HG02943 (cell line): ENCODE measurements at regions not wholly inside any gene's neighbourhood (a gene's known extent, or its start where the extent isn't known, plus 50 kb on each side); places are given as distances from the start of the nearest gene placed in this dataset.

Source experiments
- ATAC-seq: cut with Tn5 transposase; IDR thresholded peaks from one replicate; pipeline ENCODE4 v1.9.1; 2021; ENCODE audit warnings: mild to moderate bottlenecking, low read depth, moderate library complexity; ENCODE audit not compliant: unreplicated experiment

DNA sequence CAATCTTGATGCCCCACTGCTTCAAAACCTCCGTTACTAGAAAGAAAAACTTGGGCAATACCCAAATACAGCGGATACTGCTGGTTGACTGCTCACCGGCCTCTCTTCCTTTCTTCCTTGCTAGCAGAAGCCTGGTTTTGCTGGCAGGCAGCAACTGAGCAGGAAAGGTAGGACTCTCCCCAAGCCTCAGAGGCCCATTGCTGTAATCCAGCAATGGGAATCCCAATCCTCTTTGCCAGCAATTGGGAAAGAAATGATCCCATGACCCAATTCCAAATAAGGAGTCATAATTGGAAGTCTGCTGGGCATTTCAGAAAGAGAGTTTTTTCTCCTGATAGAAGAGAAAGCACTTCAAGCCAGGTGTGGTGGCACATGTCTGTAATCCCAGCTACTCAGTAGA is 394.5 kb downstream of the BCOR start:
- ATAC-seq = no peak

GRCh38 chrX:39704590-39704989 is 393.2 kb downstream of the BCOR start:
- ATAC-seq = no peak

- ATAC-seq = no peak
Observed at GRCh38 chrX:39705290-39705689, 392.5 kb downstream of the BCOR start.

DNA sequence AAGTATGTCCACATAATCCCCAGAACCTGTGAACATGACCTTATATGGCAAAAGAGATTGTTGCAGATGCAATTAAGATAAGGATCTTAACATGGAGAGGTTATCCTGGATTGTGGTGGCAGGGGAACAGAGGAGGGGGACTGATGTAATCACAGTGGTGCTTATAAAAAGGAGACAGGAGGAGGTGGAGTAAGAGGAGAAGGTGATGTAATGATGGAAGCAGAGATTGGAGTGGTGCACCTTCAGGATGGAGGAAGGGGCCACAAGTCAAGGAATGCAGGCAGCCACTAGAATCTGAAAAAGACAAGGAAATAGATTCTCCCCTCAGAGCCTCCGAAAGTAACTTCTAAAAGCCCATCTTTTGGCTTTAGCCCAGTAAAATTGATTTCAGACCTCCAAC is 388.4 kb downstream of the BCOR start:
- ATAC-seq = no peak

DNA sequence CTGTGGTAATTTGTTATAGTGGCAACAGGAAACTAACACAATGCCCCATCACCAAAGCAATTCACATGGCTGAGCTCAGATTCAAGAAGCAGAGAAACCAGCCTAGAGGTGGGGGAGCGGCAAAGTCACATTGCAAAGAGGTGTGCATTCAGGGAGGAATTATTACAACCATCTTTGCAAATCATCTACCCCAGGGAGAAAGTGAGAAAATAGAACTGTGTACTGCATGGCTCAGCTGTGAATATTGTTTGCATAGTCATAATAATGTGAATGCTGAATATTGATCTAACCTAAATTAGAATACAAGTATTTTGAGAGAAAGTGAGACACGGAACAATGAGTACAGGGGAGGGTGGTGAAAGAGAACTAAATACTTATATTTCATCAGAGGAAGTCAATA is 387.9 kb downstream of the BCOR start:
- no peak for ATAC-seq

GRCh38 chrX:39710776-39711175 is 387.0 kb downstream of the BCOR start:
- ATAC-seq = no peak

GRCh38 chrX:39714471-39714870 is 383.3 kb downstream of the BCOR start:
- ATAC-seq = no peak

DNA sequence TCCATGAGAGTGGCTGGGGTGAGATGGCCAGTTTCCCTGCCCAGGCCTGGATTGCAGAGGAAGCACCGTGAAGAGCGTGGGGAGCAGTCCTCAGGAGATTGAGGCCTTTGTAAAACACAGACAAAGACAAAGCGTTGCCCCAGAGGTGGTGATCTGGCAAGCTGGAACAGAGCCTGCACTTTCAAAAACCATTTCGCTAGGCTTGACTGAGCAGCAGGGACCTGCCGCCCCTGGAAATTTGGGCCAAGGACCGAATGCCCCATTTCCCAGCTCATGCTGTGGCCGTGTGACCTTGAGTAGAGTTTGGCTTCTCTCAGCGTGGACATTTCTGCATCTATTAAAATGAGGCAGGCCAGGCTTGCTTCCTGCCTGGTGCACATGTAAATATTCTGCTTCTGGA is 381.4 kb downstream of the BCOR start:
- no peak for ATAC-seq

- no peak for ATAC-seq
Observed at GRCh38 chrX:39716802-39717540, 380.8 kb downstream of the BCOR start.

DNA sequence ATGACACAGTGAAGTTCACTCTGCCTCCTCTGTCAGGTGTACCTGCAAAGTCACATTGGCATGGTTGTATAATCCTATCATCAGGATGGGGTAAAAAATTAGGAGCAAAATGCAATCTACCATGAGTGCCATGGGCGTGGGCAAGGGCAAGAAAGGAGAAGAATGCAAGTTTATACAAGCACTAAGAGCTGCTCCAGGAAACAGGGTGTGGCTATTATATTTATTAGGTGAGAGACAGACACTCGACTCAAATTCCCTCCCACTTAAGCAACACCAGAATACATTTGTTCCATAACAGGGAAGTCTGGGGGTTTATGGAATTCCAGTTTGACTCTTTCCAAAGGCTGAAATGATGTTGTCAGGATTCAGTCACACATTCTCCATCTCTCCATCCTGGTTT is 378.8 kb downstream of the BCOR start:
- ATAC-seq = no peak

GRCh38 chrX:39720945-39721344 is 376.8 kb downstream of the BCOR start:
- ATAC-seq = no peak

DNA sequence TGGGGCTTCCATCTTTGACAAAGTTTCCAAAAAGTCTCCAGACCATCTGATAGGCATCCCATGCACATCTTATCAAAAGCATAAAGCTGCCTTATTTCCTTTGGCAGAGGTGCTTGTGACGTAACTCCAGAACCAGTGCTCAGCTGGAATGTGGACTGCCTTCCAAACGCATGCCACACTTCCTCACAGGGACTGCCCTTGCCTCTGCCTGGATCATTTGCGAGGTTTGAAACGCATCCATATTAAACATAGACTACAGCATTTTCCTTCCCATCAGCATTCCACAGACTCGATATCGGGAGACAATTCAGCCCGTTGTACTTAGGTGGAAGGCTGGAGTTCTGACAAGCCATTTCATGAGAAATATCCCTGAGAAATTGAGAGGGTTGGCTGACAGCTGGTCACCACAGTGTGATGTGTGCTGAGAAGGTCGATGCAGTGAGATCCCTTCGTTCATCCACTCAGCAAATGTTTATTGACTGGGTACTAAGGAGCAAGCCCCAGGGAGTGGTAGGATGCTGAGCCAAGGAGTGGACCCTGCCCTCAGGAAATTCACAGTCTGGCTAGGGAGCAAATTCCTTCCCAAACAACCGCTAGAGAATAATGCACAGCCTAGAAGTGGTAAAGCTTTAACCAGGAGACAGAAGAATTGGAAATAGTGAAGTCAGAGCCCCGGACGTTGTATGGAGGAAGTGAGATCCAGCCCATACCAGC is 376.0 kb downstream of the BCOR start:
- ATAC-seq = no peak

DNA sequence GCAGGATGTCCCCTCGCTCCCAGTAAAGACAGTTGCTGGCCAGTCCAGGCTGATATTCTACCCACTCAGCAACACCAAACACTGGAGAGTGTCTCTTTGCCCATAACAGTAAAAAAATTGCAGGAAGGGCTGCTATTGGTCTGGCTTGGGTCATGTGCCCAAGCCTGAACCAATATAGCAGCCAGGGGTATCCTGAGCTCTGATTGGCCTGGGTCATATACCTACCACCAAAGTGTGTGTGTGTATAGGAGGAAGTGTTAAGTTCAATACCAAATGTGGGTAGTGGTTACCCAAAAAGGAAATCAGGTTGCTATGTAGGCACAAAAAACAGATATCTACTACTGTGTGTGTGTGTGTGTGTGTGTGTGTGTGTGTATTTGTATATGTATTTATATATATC is 373.2 kb downstream of the BCOR start:
- ATAC-seq = no peak

GRCh38 chrX:39725114-39725513 is 372.6 kb downstream of the BCOR start:
- no peak for ATAC-seq

- no peak for ATAC-seq
Observed at GRCh38 chrX:39725928-39726619, 371.7 kb downstream of the BCOR start.

- no peak for ATAC-seq
Observed at GRCh38 chrX:39726771-39727170, 371.0 kb downstream of the BCOR start.

- no peak for ATAC-seq
Observed at GRCh38 chrX:39728025-39728424, 369.7 kb downstream of the BCOR start.

DNA sequence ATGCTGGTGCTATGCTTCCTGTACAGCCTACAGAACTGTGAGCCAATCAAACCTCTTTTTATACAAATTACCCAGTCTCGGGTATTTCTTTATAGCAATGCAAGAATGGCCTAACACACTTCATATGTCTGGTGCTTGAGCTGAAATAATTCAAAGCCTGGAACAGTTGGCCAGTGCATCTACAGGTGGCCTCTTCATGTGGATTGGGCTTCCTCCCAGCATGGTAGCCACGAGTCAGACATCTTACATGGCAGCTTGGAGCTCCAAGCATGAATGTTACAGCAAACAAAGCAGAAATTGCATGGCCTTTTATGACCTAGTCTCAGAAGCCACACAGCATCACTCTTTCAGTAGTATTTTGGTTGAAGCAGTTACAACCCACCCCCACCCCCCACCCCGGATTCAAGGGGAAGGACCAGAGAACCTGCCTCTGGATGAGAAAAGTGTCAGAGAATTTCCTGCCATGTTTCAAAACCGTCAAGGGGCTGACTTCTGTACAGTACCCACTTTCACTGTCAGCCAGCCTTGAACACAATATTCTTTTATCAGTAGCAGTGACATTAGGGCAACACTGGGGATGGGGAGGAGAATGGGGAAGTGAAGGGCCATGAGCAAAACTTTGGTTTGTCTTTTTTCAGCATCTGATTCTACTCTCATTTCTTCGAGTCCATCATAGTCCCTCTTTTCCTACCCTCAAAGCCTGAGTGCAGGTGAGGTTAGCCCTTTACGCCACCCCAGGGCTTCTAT is 368.7 kb downstream of the BCOR start:
- ATAC-seq = no peak

DNA sequence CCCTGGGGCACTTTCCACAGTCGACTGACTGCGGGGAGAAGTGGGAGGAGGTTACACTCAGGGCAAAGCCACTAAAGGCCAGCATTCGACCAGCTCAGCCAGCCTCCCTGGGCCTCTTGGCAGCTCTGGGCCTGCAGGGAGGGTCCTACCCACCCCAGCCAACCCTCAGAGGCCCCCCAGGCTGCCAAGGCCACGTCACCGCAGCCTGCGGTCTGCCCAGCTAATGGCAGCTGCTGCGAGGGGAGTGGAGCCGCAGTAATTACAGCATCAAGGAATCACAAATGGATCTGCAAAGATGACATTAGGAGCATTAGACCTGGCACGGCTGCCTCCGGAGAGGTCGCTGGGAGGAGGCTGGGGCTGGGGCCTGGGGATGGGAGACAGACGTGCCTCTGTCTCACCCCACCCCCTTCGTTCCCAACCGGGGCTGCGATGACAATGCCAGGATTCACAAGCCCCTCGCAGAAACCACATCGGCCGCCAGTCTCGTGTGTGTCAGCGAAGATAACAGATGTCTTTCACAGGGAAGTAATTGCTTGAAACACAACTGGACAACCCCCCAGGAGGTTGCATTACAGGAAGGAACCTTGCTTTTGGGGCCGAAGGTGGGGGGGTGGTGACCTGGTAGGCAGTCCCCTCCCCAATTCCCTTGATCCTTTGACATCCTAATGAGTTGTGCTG is 367.6 kb downstream of the BCOR start:
- no peak for ATAC-seq

GRCh38 chrX:39730662-39731329 is 367.0 kb downstream of the BCOR start:
- no peak for ATAC-seq
